Omental fat pad (tissue), 3 donors: ENCODE measurements at regions not wholly inside any gene's neighbourhood (a gene's known extent, or its start where the extent isn't known, plus 50 kb on each side); places are given as distances from the start of the nearest gene placed in this dataset.

Experiments
- ATAC-seq: fragments of 150-250 bp; one replicate; pipeline ENCODE4 v1.9.1; 2016; ENCODE audit warnings: mild to moderate bottlenecking, moderate library complexity; ENCODE audit not compliant: low FRiP score
- DNase-seq: peaks from one replicate; pipeline ENCODE4 v3.0.0-alpha.2; 2019; ENCODE audit warnings: low spot score
- CTCF ChIP-seq, 3 donors: fragments of 450-650 bp; IDR thresholded peaks; one replicate each; pipeline ENCODE4 v1.5.1; 2016 to 2017; ENCODE audit warnings: antibody characterized with exemption in 3 of 3, mild to moderate bottlenecking in 3 of 3, moderate library complexity in 2 of 3

DNA sequence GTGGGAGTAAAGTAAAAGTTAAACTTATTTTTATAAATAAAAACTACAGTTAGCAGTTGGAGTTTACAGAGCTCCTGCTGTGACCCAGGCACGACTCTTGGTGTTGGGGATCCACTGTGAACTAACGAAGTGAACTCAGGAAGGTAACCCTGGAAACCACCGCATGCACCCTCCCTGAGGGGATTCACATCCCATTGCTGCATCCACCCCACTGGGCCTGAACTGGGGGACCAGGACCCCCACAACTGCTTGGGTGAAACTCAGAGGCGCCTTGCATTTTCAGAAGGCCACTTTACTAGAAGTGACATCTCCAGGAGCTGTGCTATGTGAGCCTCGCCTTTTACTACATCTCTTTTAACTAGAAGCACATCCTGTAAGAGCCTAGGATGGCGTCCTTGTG, 166.4 kb downstream of the TEX29 start:
- no peak for TF ChIP-seq CTCF (IDR thresholded peaks at IDR 0.05)
- ATAC-seq (no peak), DNase-seq (no peak)

DNA sequence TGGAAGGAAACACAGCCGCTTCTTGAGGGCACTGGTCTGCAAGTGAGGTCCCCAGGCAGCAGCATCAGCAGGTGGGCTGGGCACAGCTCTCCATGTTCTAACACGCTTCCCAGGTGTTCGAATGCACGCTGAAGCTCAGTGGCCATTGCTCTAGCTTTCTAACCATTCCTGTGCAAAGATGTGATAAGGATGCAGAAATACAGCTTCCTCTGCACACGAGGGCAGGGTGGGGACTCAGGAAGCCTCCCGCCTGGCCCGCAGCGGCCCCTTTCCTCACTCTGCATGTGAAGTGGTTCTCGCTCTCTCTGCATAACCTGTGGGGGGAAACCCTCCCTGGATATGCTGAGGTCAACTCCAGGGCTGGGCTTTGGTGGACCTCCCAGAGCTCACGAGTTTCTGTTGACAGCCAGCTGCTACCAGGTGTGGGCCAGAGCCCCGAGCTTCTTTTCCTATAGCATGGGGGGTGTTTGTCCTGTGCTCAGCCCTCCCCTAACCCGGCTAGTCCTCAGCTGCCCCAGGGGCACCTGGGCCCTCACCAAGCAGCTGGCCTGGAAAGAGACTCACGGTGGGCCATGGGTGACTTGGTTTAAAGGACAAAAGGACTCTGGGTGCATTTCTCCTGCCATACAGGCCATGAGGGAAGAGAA, 168.2 kb downstream of the TEX29 start:
- TF ChIP-seq CTCF (IDR thresholded peaks at IDR 0.05): no peak
- no peak for ATAC-seq
- DNase-seq: no peak

DNA sequence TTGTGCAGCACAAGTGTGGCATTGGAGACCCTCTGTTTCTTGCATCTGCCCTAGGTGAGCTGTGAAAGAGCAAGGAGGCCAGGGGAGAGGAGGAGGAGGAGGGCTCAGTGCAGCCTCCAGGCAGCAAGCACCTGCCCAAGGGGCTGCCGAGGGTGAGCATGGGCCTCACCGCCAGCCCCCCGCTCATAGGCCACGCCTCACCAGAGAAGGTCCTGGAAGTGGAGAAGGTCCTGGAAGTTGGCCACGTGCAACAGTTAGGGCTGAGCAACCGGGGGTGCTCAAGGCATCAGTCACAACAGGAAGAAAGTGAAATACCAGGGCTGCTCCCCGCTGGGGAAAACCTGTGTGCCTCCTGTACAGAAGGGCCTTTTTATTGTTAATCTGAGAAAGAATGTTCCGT, 168.9 kb downstream of the TEX29 start:
- no peak for TF ChIP-seq CTCF (IDR thresholded peaks at IDR 0.05)
- no peak for DNase-seq
- no peak for ATAC-seq

- TF ChIP-seq CTCF (IDR thresholded peaks at IDR 0.05): no peak
- ATAC-seq: no peak
- DNase-seq: no peak
These were observed 170.2 kb downstream of the TEX29 start for GRCh38 chr13:111490611-111491010.

DNA sequence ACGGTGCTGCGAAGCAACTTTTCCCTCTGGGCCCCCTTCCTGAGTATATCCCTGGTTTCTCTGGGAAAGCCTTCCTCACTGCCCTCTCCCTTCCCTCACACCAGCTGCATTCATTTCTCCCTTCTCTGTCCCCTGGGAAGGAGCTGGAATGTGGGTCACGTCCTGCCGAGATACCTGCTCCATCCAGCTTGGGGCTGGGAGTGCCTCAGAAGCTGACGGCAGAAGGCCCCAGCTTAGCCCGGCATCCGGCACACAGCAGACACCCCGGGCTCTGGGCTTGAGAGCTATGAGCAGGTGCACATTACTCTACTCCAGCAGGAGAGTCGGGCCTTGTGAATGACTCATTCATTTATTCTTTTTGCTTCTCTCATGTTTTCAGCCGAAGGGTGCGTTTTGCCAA, 170.6 kb downstream of the TEX29 start:
- ATAC-seq (no peak), DNase-seq (no peak)
- no peak for TF ChIP-seq CTCF (IDR thresholded peaks at IDR 0.05)

GRCh38 chr13:111491659-111492058, 171.2 kb downstream of the TEX29 start:
- DNase-seq: no peak
- TF ChIP-seq CTCF (IDR thresholded peaks at IDR 0.05): no peak
- no peak for ATAC-seq

- no peak for DNase-seq
- no peak for TF ChIP-seq CTCF (IDR thresholded peaks at IDR 0.05)
- no peak for ATAC-seq
These were observed 172.0 kb downstream of the TEX29 start for GRCh38 chr13:111492341-111492950.
